Peyer's patch (tissue), 4 donors: ENCODE measurements at regions not wholly inside any gene's neighbourhood (a gene's known extent, or its start where the extent isn't known, plus 50 kb on each side); places are given as distances from the start of the nearest gene placed in this dataset.

ENCODE experiments used
- DNase-seq, 3 donors: peaks; one replicate each; pipeline ENCODE4 v3.0.0-alpha.2; 2017 to 2019
- H3K27ac ChIP-seq, 4 donors: fragments of 200-600 bp; sonication (generic); one replicate each; pipeline ENCODE4 v1.5.1; 2016 to 2019
- H3K27me3 ChIP-seq, 2 donors: fragments of 200-600 bp; sonication (generic); one replicate each; pipeline ENCODE4 v1.5.1; 2019
- H3K36me3 ChIP-seq, 3 donors: fragments of 200-600 bp; sonication (generic); one replicate each; pipeline ENCODE4 v1.5.1; 2016 to 2019
- H3K4me1 ChIP-seq, 4 donors: fragments of 200-600 bp; sonication (generic); one replicate each; pipeline ENCODE4 v1.5.1; 2016 to 2019
- H3K4me3 ChIP-seq, 4 donors: fragments of 200-600 bp; sonication (generic); 1 replicate in 3 of 4; 2 replicates in 1 of 4; pipeline ENCODE4 v1.5.1; 2016 to 2019; ENCODE audit warnings: mild to moderate bottlenecking in 1 of 4
- H3K9me3 ChIP-seq, 4 donors: fragments of 200-600 bp; sonication (generic); one replicate each; pipeline ENCODE4 v1.5.1; 2016 to 2019; ENCODE audit warnings: mild to moderate bottlenecking in 1 of 4
- POLR2A ChIP-seq, 2 donors: fragments of 450-650 bp; IDR thresholded peaks; one replicate each; pipeline ENCODE4 v1.5.1; 2017; ENCODE audit warnings: antibody characterized with exemption in 2 of 2, mild to moderate bottlenecking in 2 of 2, moderate library complexity in 2 of 2
- TF ChIP-seq, protein P1 (sequence below), 6 experiments: fragments of 450-650 bp in 4 of 6; fragments of 200-600 bp in 2 of 6; sonication (generic) in 1 of 6; IDR thresholded peaks; one replicate each; pipeline ENCODE4 v1.5.1; 2017 to 2019; ENCODE audit warnings: antibody characterized with exemption in 6 of 6, mild to moderate bottlenecking in 3 of 6, moderate library complexity in 1 of 6

DNA sequence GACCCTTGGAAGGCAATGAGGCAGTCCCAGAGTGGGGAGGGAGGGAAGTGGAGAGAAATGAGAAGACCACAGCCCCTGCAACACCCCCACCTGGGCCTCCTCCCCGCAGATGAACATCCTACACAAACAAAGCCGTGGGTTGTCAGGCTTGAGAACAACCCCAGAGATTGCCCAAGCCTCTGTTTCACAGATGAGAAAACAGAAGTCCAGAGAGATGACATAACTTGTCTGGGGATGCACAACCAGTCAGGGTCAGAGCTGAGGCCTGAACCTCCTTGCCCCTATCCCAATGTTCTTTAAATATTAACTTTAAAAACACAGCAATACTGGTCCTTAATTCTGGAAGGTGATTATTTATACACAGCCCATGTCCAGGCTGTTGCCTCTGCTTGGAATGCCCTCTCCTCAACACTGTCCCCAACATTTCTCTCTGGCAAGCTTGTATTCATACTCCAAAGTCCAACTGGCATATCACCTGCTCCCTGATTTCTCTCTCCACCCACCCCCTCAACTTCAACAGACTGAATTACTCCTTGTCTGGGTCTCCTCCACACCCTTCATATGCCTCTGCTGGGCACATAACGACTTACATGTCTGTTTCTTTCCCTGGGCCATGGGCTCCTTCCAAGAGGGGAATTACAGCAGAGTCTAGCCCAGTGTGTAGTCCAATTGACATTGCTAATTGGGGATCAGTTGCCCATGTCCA, 135.5 kb upstream of the LRFN2 start:
- Histone ChIP-seq H3K27ac (no peak overlapping the region), H3K36me3 (no peaks in the 10 kb centered on the region), H3K4me3 (no peak overlapping the region), H3K9me3 (no peaks in the 10 kb centered on the region), H3K27me3 (no peaks in the 10 kb centered on the region), H3K4me1 (peaks cover 0 to 19% (median 0%) of the 10 kb centered on the region in 4 donors)
- no peak for TF ChIP-seq POLR2A (IDR thresholded peaks at IDR 0.05)
- DNase-seq = no peak

DNA sequence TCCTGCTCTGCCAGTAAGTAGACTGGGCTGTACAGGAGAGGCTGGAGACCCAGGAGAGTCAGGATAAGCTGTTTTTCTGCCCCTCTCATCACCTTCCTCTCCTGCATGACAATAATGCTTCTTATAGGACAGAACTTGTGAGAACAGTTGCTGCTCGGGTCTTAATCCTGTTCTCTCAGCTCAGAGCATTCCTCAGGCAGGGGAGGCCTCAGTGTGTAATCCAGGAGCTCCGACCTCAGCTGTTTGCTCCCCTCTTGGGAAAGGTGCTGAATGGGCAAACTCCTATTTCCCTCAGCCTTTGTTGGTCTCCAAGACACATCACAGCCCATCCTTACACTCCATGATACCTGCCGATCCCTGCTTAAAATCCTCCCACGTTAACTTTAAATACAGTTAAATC, 134.9 kb upstream of the LRFN2 start:
- no peaks in the 10 kb centered on the region for H3K27me3 ChIP-seq
- H3K27ac ChIP-seq = no peak overlapping the region
- H3K9me3 ChIP-seq = no peaks in the 10 kb centered on the region
- DNase-seq = no peak
- no peak overlapping the region for H3K4me3 ChIP-seq
- H3K4me1 ChIP-seq = peaks cover 0 to 19% (median 0%) of the 10 kb centered on the region in 4 donors
- TF ChIP-seq POLR2A (IDR thresholded peaks at IDR 0.05) = no peak
- TF ChIP-seq, protein P1, sequence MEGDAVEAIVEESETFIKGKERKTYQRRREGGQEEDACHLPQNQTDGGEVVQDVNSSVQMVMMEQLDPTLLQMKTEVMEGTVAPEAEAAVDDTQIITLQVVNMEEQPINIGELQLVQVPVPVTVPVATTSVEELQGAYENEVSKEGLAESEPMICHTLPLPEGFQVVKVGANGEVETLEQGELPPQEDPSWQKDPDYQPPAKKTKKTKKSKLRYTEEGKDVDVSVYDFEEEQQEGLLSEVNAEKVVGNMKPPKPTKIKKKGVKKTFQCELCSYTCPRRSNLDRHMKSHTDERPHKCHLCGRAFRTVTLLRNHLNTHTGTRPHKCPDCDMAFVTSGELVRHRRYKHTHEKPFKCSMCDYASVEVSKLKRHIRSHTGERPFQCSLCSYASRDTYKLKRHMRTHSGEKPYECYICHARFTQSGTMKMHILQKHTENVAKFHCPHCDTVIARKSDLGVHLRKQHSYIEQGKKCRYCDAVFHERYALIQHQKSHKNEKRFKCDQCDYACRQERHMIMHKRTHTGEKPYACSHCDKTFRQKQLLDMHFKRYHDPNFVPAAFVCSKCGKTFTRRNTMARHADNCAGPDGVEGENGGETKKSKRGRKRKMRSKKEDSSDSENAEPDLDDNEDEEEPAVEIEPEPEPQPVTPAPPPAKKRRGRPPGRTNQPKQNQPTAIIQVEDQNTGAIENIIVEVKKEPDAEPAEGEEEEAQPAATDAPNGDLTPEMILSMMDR (IDR thresholded peaks at IDR 0.05) = no peak
- H3K36me3 ChIP-seq = no peaks in the 10 kb centered on the region

DNA sequence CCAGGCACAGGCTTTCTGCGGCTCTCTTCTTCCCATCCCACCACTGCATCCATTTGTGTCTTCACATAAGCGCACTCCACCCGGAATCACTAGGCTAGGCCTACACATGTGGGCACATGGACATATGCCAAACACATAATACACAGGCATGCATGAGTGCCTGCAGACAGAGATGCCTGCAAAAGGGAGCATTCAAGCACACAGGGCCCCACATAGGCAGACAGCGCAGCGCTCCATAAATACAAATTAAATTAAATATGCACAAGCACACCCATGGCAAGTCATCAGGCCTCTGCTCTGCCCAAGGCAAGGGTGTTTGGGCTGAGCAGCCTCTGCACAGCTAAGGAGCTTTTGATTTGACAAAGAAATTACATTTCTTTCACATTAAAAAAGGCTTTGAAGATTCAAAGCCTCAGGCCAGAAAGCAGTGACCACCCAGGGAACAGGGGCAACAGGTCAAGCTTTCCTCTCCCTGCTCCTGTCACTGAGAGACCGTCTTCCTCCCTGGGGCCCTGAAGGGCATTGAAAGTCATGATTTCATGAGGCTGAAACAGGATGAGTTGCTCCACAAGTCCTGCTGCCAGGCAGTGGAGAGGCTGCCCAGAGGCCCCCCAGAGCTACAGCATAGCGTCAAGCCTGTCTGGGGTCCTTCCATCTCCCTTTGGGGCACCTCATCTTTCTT, 134.2 kb upstream of the LRFN2 start:
- Histone ChIP-seq H3K36me3 (no peaks in the 10 kb centered on the region), H3K27ac (no peak overlapping the region), H3K4me1 (peaks cover 0 to 19% (median 0%) of the 10 kb centered on the region in 4 donors), H3K9me3 (no peaks in the 10 kb centered on the region), H3K27me3 (no peaks in the 10 kb centered on the region), H3K4me3 (no peak overlapping the region)
- TF ChIP-seq, protein P1 (IDR thresholded peaks at IDR 0.05) = no peak
- TF ChIP-seq POLR2A (IDR thresholded peaks at IDR 0.05) = no peak
- DNase-seq = no peak

DNA sequence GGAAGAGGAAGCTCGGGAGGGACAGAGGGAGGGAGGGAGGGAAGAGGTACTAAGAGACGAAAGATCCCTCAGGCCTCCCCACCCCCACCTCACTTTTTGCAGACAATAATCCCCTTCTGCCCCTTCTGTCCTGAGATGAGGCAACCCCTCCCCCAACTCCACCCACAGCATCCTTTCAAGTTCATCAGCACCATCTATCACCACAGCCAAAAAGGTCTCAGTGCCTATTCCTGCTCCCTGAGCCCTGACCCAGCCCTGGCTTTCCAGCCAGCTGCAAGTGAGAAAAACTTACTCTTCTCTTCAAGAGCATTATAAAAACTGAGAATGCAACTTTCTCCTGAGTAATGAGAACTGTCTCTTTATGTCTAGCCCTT, 133.2 kb upstream of the LRFN2 start:
- TF ChIP-seq, protein P1 (IDR thresholded peaks at IDR 0.05) = no peak
- TF ChIP-seq POLR2A (IDR thresholded peaks at IDR 0.05) = no peak
- no peaks in the 10 kb centered on the region for H3K27me3 ChIP-seq
- no peaks in the 10 kb centered on the region for H3K9me3 ChIP-seq
- H3K27ac ChIP-seq = peak overlapping the region in 2 of 4 donors; percentile 59 to 64
- H3K4me1 ChIP-seq = peaks cover 0 to 19% (median 0%) of the 10 kb centered on the region in 4 donors
- no peak overlapping the region for H3K4me3 ChIP-seq
- DNase-seq = no peak
- no peaks in the 10 kb centered on the region for H3K36me3 ChIP-seq

DNA sequence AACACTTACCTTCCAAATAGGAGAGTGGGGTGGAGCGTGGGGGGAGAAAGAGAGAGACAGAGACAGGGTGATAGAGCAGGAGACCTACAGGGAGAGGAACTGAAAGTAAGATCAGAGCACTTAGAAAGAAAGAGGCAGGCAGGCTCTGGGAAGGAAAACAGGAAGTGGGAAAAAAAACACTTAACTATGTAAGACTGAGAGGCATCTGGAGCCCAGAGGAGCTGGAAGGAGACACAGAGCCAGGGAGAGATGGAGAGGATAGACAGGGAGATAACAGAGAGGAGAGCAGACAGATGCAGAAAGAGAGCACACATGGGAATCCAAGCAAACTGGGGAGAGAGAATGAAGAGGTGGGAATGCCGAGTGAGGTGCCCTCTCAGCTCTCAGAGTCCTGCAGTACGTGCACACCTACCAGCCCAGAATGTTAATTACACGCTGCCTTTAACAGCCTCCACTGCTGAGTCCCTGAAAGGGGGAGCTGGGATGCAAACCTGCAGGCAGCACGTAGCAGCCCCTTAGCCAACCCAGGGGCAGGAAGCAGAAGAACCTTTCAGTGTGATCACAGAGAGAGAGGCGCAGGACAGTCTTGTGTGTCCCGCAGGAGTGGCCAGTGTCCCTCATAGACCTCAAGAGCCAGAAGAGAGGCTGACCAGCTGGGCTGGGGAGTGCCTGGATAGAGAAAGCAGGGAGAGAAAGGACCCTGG, 132.7 kb upstream of the LRFN2 start:
- Histone ChIP-seq H3K9me3 (no peaks in the 10 kb centered on the region), H3K36me3 (no peaks in the 10 kb centered on the region), H3K27me3 (no peaks in the 10 kb centered on the region), H3K27ac (peak overlapping the region in 2 of 4 donors; percentile 59 to 64), H3K4me1 (peaks cover 0 to 19% (median 0%) of the 10 kb centered on the region in 4 donors), H3K4me3 (peak overlapping the region in 1 of 4 donors; percentile 12)
- no peak for TF ChIP-seq POLR2A (IDR thresholded peaks at IDR 0.05)
- TF ChIP-seq, protein P1 (IDR thresholded peaks at IDR 0.05) = no peak
- no peak for DNase-seq

DNA sequence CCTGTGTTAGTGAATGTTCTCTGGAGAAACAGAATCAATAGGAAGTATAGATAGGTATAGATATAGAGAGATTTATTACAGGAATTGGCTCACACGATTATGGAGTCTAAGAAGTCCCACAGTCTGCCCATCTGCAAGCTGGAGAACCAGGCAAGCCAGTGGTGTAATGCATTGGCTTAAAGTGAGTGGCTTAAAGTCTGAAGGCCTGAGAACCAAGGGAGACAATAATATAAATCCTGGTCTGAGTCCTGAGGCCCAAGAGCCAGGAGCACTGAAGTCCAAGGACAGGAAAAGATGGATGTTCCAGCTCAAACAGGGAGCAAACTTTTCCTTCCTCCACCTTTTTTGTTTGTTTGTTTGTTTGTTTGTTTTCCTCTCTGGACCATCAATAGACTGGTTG, 131.2 kb upstream of the LRFN2 start:
- TF ChIP-seq POLR2A (IDR thresholded peaks at IDR 0.05) = no peak
- TF ChIP-seq, protein P1 (IDR thresholded peaks at IDR 0.05) = no peak
- no peak for DNase-seq
- Histone ChIP-seq H3K4me3 (no peak overlapping the region), H3K27ac (no peak overlapping the region), H3K9me3 (no peaks in the 10 kb centered on the region), H3K4me1 (peaks cover 0 to 19% (median 0%) of the 10 kb centered on the region in 4 donors), H3K27me3 (no peaks in the 10 kb centered on the region), H3K36me3 (no peaks in the 10 kb centered on the region)
